Aorta (tissue), 5 donors: ENCODE measurements at regions not wholly inside any gene's neighbourhood (a gene's known extent, or its start where the extent isn't known, plus 50 kb on each side); places are given as distances from the start of the nearest gene placed in this dataset.
"Not testable (repeated sequence)": the region's sequence is repeated elsewhere in the genome, so short reads cannot be mapped to it uniquely, and the experiment has no call there.

Experiments used
- ATAC-seq: fragments of 200-7000 bp; cut with Tn5 transposase; one replicate; pipeline ENCODE4 v1.9.1; 2022; ENCODE audit warnings: moderate library complexity; ENCODE audit not compliant: low FRiP score
- DNase-seq, 2 donors: peaks; one replicate each; pipeline ENCODE4 v3.0.0-alpha.2; 2020
- H3K27ac ChIP-seq, 2 donors: one replicate each; pipeline ENCODE4 v1.5.1; 2013; ENCODE audit warnings: low read length in 2 of 2, mild to moderate bottlenecking in 2 of 2, moderate library complexity in 2 of 2, control low read depth in 1 of 2, inconsistent platforms in 1 of 2, low read depth in 1 of 2
- H3K27me3 ChIP-seq, 2 donors: one replicate each; pipeline ENCODE4 v1.6.1; 2013; ENCODE audit warnings: control low read depth in 1 of 2, low read length in 1 of 2, mild to moderate bottlenecking in 1 of 2, moderate library complexity in 1 of 2; ENCODE audit not compliant: insufficient read depth in 2 of 2, control insufficient read depth in 1 of 2
- H3K36me3 ChIP-seq, 2 donors: one replicate each; pipeline ENCODE4 v1.6.1; 2013; ENCODE audit warnings: control low read depth in 1 of 2, low read length in 1 of 2, mild to moderate bottlenecking in 1 of 2; ENCODE audit not compliant: insufficient read depth in 2 of 2, control insufficient read depth in 1 of 2
- H3K4me1 ChIP-seq, 2 donors: one replicate each; pipeline ENCODE4 v1.6.1; 2013; ENCODE audit warnings: low read length in 2 of 2, control low read depth in 1 of 2, mild to moderate bottlenecking in 1 of 2, moderate library complexity in 1 of 2; ENCODE audit not compliant: insufficient read depth in 2 of 2, control insufficient read depth in 1 of 2
- H3K4me3 ChIP-seq, 2 donors: one replicate each; pipeline ENCODE4 v1.5.1; 2013; ENCODE audit warnings: low read length in 2 of 2, control low read depth in 1 of 2, mild to moderate bottlenecking in 1 of 2
- H3K9me3 ChIP-seq: one replicate; pipeline ENCODE4 v1.6.1; 2013; ENCODE audit warnings: mild to moderate bottlenecking, low read length; ENCODE audit not compliant: control insufficient read depth
- WGBS, 2 donors: extraction: QIAGEN DNeasy Blood & Tissue Kit; methylation state at CpG; one replicate each; pipeline ENCODE4 v1.1.7; 2013; 5-methylcytosine and 5-hydroxymethylcytosine counted together
- intact Hi-C, 2 donors: fragments of 100-400 bp; cut with DNase I; formaldehyde crosslinking; loops; one replicate each; pipeline versions ENCODE4 v1.14.2 to v1.15.0; 2022
- donor health status: healthy with polysubstance abuse.
- donor health status: Bipolar disorder and iron deficiency.
- donor health status: DM: no; HTN: no; CAD: no.
- donor health status: DM: no; HTN: no; CAD: no.
- donor health status: DM: yes; HTN: yes; CAD: no.

GRCh38 chr2:31694444-31694843 is 113.7 kb upstream of the SRD5A2 start:
- no peak overlapping the region for H3K4me3 ChIP-seq
- DNase-seq (no peak), ATAC-seq (no peak)
- H3K27me3 ChIP-seq = no peaks in the 10 kb centered on the region
- intact Hi-C loops = no loop called here
- no peaks in the 10 kb centered on the region for H3K4me1 ChIP-seq
- H3K36me3 ChIP-seq = no peaks in the 10 kb centered on the region
- 43 to 50% methylated on average over 3 of the region's 3 CpGs for WGBS, 2 donors
- no peak overlapping the region for H3K27ac ChIP-seq
- peaks cover 26% of the 10 kb centered on the region for H3K9me3 ChIP-seq

- no peaks in the 10 kb centered on the region for H3K27me3 ChIP-seq
- 72 to 76% methylated on average over 3 of the region's 3 CpGs for WGBS, 2 donors
- H3K4me1 ChIP-seq = no peaks in the 10 kb centered on the region
- DNase-seq (no peak), ATAC-seq (no peak)
- H3K9me3 ChIP-seq = peaks cover 26% of the 10 kb centered on the region
- no peak overlapping the region for H3K4me3 ChIP-seq
- intact Hi-C loops = no loop called here
- H3K27ac ChIP-seq = no peak overlapping the region
- H3K36me3 ChIP-seq = no peaks in the 10 kb centered on the region
Observed at GRCh38 chr2:31693882-31694281, 113.1 kb upstream of the SRD5A2 start.

DNA sequence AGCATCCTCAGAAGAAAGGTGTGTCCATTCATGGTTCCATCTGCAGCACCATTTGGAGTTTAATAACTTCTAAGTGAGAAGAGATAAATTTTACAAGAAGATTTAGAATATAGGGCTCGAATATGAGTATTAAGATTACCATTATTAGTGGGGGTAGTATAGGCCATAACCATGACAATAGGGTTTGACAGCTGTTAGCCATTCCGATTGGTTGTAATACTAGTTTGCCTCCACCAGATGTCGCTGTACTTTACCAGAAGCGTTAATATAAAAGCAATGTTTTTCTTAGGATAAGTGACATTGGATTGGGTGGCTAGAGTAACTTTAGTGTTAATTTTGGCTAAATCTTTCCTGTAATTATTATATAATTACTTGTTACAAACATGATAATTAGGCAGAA is 107.5 kb upstream of the SRD5A2 start:
- H3K4me3 ChIP-seq = no peak overlapping the region
- intact Hi-C loops = no loop called here
- H3K36me3 ChIP-seq = no peaks in the 10 kb centered on the region
- H3K27ac ChIP-seq = no peak overlapping the region
- WGBS, 2 donors = 43 to 44% methylated on average over 4 of the region's 4 CpGs
- DNase-seq (no peak), ATAC-seq (no peak)
- H3K9me3 ChIP-seq = peaks cover 6% of the 10 kb centered on the region
- no peaks in the 10 kb centered on the region for H3K27me3 ChIP-seq
- no peaks in the 10 kb centered on the region for H3K4me1 ChIP-seq

DNA sequence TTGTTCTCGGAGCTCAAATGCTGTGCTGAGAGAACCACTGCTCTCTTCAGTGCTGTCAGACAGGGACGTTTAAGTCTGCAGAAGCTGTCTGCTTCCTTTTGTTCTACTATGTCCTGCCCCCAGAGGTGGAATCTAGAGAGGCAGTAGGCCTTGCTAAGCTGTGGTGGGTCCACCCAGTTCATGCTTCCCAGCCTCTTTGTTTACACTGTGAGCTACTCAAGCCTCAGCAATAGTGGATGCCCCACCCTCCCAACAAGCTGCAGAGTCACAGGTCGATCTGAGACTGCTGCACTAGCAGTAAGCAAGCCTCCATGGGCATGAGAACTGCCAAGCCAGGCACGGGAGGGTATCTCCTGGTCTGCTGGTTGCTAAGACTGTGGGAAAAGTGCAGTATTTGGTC is 102.8 kb upstream of the SRD5A2 start:
- H3K36me3 ChIP-seq, H3K27me3 ChIP-seq, H3K9me3 ChIP-seq, H3K27ac ChIP-seq, intact Hi-C loops, H3K4me3 ChIP-seq, DNase-seq, H3K4me1 ChIP-seq, ATAC-seq: not testable (repeated sequence)
- 53 to 56% methylated on average over 4 of the region's 4 CpGs for WGBS, 2 donors

DNA sequence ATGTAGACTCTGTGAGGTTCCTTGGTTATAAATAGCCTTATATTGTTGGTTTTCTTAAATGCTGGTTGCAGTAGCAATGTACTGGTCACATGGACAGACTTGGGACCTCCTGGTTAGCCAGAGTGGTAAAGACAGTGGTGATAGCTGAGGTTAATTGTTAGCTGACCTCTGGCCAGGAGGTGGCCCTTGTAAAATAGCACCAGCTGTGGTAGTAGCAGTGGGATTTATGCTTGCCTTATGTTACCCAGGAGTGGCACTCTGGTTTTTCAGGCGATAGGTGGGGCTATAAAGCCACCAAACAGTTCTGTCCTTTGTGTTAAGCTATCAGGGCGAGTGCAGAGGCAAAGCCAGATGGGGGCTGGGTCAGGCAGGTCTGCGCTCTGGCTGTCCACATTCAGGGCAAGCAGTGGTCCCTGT is 94.8 kb upstream of the SRD5A2 start:
- Histone ChIP-seq H3K27ac (no peak overlapping the region), H3K4me3 (no peak overlapping the region), H3K9me3 (peaks cover 13% of the 10 kb centered on the region), H3K27me3 (no peaks in the 10 kb centered on the region), H3K4me1 (no peaks in the 10 kb centered on the region), H3K36me3 (no peaks in the 10 kb centered on the region)
- intact Hi-C loops = no loop called here
- no peak for ATAC-seq
- 38 to 41% methylated on average over 3 of the region's 3 CpGs for WGBS, 2 donors
- DNase-seq = no peak

GRCh38 chr2:31674446-31674845 is 93.7 kb upstream of the SRD5A2 start:
- DNase-seq = no peak
- Histone ChIP-seq H3K4me1 (no peaks in the 10 kb centered on the region), H3K4me3 (no peak overlapping the region), H3K27me3 (no peaks in the 10 kb centered on the region), H3K36me3 (no peaks in the 10 kb centered on the region), H3K27ac (no peak overlapping the region), H3K9me3 (peaks cover 13% of the 10 kb centered on the region)
- no peak for ATAC-seq
- WGBS, 2 donors = 68 to 72% methylated on average over 2 of the region's 2 CpGs
- intact Hi-C loops = no loop called here

GRCh38 chr2:31666878-31667277 is 86.1 kb upstream of the SRD5A2 start:
- no peaks in the 10 kb centered on the region for H3K36me3 ChIP-seq
- ATAC-seq = no peak
- no peaks in the 10 kb centered on the region for H3K9me3 ChIP-seq
- 32 to 41% methylated on average over 1 of the region's 1 CpG for WGBS, 2 donors
- no peaks in the 10 kb centered on the region for H3K4me1 ChIP-seq
- no peak overlapping the region for H3K4me3 ChIP-seq
- intact Hi-C loops = no loop called here
- H3K27ac ChIP-seq = no peak overlapping the region
- no peaks in the 10 kb centered on the region for H3K27me3 ChIP-seq
- no peak for DNase-seq

DNA sequence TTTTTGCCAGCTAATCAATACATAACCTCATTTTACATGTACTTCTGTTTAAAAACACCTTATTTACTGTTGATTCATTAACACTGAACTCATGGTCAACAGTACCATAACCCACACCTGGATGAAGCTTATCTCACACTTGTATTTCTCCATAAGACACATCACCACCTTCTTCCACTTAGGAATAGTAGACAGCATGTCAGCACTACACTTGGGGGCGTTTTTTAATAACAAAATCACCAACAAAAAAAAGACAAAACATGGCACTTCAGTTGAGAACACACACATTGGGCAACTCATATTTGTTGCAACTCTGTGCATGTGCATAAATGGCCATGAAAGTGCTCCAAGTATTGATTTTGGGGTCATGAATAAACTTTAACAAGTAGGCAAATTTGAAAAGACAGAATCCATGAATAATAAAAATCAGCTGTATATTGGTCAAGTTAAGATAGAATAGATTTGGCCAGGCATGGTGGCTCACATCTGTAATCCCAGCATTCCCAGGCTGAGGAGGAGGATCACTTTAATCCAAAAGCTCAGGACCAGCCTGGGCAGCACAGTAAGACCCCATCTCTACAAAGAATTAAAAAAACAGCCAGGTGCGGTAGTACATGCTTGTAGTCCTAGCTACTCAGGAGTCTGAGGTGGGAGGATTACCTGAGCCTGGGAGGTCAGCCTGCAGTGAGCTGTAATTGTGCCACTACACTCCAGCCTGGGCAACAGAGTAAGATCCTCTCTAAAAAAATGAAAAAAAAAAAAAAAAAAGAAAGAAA is 84.4 kb upstream of the SRD5A2 start:
- Histone ChIP-seq H3K9me3 (no peaks in the 10 kb centered on the region), H3K36me3 (no peaks in the 10 kb centered on the region), H3K4me3 (no peak overlapping the region), H3K27ac (no peak overlapping the region), H3K4me1 (no peaks in the 10 kb centered on the region), H3K27me3 (no peaks in the 10 kb centered on the region)
- DNase-seq (no peak), ATAC-seq (no peak)
- intact Hi-C loops = no loop called here
- 79 to 87% methylated on average over 2 of the region's 2 CpGs for WGBS, 2 donors

- H3K36me3 ChIP-seq = no peaks in the 10 kb centered on the region
- DNase-seq (no peak), ATAC-seq (no peak)
- WGBS, 2 donors = 45 to 56% methylated on average over 2 of the region's 2 CpGs
- intact Hi-C loops = no loop called here
- H3K9me3 ChIP-seq = no peaks in the 10 kb centered on the region
- H3K4me3 ChIP-seq = no peak overlapping the region
- no peaks in the 10 kb centered on the region for H3K4me1 ChIP-seq
- no peaks in the 10 kb centered on the region for H3K27me3 ChIP-seq
- no peak overlapping the region for H3K27ac ChIP-seq
Observed at GRCh38 chr2:31660812-31661335, 80.1 kb upstream of the SRD5A2 start.
